Skin epidermis (tissue), 12 donors: ENCODE measurements at regions not wholly inside any gene's neighbourhood (a gene's known extent, or its start where the extent isn't known, plus 50 kb on each side); places are given as distances from the start of the nearest gene placed in this dataset.
"Not testable (repeated sequence)": the region's sequence is repeated elsewhere in the genome, so short reads cannot be mapped to it uniquely, and the experiment has no call there.

Source experiments
- H3K27ac ChIP-seq, 21 experiments: fragments of 200-600 bp; sonication (generic) in 11 of 21; one replicate each; pipeline ENCODE4 v1.5.0; 2020; ENCODE audit warnings: mild to moderate bottlenecking in 3 of 21, inconsistent platforms in 2 of 21, moderate library complexity in 2 of 21
- H3K4me3 ChIP-seq, 7 experiments: fragments of 200-600 bp; sonication (generic) in 2 of 7; one replicate each; pipeline ENCODE4 v1.5.0; 2020; ENCODE audit warnings: inconsistent platforms in 2 of 7, mild to moderate bottlenecking in 2 of 7, moderate library complexity in 1 of 7

DNA sequence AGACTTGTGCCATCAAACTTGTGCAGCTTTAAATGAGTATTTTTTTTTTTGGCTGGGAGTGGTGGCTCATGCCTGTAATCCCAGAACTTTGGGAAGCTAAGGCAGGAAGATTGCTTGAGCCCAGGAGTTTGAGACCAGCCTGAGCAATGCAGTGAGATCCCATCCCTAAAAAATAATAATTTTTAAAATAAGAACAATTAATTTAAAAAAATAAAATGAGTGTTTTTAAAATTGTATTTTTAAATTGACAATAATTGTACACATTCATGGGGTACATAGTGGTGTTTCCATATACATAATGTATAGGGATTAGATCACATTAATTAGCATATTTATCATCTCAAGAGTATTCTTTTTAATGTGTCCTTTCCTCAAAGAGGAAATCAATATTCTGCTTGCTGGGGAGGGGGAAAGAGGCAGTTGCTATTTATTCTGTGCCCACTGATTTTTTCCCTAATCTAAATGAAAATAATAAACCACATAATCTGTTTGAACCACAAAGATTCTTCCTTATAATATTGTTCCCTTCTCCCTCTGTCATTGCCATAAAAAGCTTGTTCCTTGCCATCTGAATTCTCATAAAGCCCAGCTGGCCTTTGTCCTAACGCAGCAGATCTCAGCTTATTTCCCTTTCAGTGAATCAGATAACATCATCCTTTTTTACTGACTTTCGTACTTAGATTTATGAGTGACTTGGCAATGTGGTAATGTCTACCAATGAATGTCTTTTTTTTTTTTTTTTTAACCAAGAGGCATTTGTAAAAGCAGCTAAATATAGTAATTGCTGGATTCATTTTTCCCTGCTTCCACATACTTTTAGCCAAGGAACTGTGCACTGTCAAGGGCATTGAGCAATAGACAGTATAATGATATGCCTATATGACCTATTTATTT, 81.8 kb upstream of the RUBCNL start:
- H3K4me3 ChIP-seq: no peak overlapping the region
- H3K27ac ChIP-seq: no peak overlapping the region

DNA sequence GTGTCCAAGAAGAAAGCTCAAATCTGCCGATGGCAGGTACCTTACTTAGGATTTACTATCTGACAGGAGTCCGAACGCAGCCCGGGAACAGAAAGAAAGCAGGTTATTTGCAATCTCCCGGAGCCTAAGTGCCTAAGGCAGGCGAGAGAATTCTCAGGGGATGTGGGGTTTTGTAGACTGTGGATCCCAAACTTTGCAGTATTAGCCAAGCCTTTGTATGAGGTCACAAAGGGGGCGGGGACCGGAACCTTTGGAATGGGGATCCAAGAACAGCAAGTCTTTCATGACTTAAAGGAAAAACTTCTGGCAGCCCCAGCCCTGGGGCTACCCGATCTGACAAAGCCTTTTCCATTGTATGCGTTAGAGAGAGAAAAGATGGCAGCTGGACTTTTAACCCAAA, 80.6 kb upstream of the RUBCNL start:
- H3K27ac ChIP-seq, H3K4me3 ChIP-seq: not testable (repeated sequence)

DNA sequence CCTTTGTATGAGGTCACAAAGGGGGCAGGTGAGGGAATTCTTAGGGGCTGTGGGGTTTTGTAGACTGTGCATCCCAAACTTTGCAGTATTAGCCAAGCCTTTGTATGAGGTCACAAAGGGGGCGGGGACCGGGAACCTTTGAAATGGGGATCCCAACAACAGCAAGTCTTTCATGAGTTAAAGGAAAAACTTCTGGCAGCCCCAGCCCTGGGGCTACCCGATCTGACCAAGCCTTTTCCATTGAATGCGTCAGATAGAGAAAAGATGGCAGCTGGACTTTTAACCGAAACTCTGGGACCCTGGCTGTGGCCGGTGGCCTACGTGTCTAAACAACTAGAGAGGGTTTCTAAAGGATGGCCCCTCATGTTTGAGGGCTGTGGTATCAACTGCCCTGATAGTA, 79.0 kb upstream of the RUBCNL start:
- not testable (repeated sequence) for H3K27ac ChIP-seq, H3K4me3 ChIP-seq

DNA sequence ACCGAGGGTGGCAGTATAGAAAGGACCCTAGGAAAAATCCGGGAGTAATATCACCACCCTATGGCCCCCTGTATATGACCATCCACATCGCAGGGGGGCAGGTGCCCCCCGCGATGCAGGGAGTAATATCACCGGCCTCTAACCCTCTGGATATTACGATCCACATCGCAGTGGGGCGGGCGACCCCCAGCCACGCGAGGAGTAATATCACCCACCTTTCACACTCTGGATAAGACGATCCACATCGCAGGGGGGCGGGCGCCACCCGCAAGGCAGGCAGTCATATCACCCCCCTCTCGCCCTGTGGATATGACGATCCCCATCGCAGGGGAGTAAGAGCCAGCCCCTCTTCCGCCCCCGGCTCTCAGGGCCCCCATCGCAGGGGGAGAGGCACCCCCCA, 76.7 kb upstream of the RUBCNL start:
- no peak overlapping the region for H3K4me3 ChIP-seq
- no peak overlapping the region for H3K27ac ChIP-seq

DNA sequence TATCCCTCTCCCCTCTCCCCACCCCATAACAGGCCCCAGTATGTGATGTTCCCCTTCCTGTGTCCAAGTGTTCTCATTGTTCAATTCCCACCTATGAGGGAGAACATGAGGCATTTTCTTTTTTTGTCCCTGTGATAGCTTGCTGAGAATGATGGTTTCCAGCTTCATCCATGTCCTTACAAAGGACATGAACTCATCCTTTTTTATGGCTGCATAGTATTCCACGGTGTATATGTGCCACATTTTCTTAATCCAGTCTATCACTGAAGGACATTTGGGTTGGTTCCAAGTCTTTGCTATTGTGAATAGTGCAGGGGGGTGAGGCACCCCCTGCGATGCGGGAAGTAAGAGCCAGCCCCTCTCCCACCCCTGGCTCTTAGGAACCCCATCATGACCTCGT, 73.2 kb upstream of the RUBCNL start:
- not testable (repeated sequence) for H3K4me3 ChIP-seq, H3K27ac ChIP-seq

DNA sequence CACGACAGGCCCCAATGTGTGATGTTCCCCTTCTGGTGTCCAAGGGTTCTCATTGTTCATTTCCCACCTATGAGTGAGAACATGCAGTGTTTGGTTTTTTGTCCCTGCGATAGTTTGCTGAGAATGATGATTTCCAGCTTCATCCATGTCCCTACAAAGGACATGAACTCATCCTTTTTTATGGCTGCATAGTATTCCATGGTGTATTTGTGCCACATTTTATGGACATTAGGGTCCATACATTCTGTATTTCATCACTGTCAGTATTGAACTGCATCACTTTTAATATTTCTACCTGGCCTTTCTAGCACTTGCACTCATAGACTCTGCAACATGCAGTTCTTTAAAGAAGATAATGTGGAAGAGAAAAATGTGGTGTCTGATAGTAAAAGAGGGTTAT, 70.2 kb upstream of the RUBCNL start:
- H3K27ac ChIP-seq, H3K4me3 ChIP-seq: not testable (repeated sequence)

DNA sequence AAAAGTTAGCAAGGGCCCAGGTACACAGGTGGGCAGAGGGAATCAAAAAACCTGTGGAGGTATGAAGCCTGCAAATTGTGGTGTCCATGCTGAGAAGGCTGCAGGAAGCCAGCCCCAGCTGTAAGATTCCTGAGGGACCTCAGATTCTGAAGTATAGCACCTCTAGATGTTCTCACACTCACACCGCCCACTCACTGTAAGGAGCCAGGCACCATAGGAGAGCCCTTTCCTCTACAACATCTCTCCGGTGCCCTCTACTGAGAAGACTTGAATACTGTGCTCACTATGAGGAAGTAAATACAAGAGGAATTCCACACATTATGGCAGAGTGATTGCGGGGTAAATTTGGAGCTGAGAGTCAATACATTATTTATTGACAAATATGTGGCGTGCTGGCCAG, 68.9 kb upstream of the RUBCNL start:
- not testable (repeated sequence) for H3K27ac ChIP-seq, H3K4me3 ChIP-seq

DNA sequence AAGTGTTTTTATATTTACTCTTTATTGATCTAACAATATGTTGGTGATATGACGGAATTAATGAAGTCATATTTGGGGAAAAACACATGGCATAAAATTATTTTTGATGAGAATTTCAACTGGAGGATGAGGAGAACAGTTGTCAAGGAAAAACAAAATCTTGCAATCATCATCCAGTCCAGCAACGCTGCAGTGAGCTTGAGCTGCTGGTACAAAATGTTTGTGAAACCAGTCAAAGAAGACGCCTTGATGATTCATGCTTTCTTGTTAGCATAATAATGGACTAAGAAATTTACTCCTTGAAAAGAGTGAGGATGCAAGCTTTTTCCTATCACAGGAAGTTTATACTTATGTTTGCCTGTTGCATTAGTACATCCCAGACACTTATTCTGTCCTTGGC, 64.1 kb upstream of the RUBCNL start:
- H3K4me3 ChIP-seq, H3K27ac ChIP-seq: not testable (repeated sequence)

DNA sequence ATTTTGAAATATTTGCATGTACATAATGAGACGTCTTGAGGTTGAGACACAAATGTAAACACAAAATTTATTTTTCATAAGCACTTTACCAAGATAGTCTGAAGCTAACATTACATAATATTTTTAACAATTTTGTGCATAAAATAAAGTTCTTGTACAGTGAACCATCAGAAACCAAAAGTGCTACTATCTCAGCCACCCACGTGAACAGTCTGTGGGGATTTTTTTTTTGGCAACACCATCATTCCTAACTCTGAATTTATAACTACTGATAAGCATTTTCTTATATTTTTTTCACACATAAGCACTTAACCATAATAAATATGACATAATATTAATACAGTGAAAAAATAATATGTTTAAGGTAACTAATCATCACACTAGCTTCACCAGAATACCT, 62.9 kb upstream of the RUBCNL start:
- not testable (repeated sequence) for H3K27ac ChIP-seq

DNA sequence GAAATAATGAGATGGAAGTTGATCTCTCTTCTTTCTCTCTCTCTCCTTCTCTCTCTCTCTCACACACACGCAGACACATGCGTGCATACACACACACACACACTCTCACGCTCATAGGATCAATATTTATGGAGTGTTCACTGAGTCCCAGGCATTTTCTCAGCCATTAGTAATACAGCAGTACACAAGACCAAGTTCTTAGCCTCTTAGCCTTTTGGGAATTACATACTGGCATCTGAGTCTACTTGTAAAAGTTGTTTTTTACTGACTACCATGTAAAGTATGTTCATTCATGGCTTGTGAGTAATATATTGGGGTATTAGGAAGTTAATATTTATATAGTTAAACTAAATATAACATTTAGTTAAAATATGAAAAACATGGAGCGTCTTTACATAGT, 61.1 kb upstream of the RUBCNL start:
- not testable (repeated sequence) for H3K4me3 ChIP-seq, H3K27ac ChIP-seq

More for the DNA sequence above, 62.9 kb upstream of the RUBCNL start:
- not testable (repeated sequence) for H3K4me3 ChIP-seq

DNA sequence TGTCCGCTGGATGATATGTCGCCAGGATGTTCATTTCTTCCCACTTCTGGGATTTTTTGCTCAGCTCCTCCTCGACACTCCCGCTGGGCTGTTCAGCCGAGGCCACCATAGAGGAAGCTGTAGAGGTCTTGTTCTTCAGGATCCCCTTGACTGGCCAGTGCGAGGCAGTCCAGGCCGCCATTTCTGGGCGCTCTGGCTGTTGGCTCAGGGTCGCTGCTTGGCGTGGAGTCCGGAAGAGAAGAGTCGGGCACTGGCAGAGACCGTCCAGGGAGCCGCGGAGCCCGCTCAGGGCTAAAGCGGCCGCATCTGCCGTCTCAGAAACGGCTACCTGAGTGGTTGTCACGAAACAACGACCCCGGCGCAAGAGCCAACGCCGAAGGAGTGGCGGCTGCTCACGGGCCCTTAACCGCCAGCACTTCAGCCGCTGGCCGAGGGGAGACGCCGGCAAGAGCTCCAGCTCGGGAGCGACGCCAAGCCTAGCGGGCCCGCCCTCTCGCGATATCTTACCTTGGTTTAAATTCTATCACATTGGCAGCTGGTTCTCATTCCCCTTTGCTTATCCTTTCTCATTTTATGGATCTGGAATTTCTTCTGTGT, 50.9 kb upstream of the RUBCNL start:
- not testable (repeated sequence) for H3K27ac ChIP-seq, H3K4me3 ChIP-seq
